Heart left ventricle (tissue), 13 donors: ENCODE measurements at regions not wholly inside any gene's neighbourhood (a gene's known extent, or its start where the extent isn't known, plus 50 kb on each side); places are given as distances from the start of the nearest gene placed in this dataset.

Source experiments
- CTCF ChIP-seq, 12 donors: fragments of 200-600 bp; sonication (generic) in 4 of 12; IDR thresholded peaks; one replicate each; pipeline versions ENCODE4 v1.5.0 to v1.8.0; 2018 to 2022; ENCODE audit warnings: antibody characterized with exemption in 12 of 12, mild to moderate bottlenecking in 5 of 12
- POLR2A ChIP-seq, 2 donors: fragments of 450-650 bp; IDR thresholded peaks; one replicate each; pipeline ENCODE4 v1.6.1; 2017; ENCODE audit warnings: antibody characterized with exemption in 2 of 2, mild to moderate bottlenecking in 2 of 2, moderate library complexity in 2 of 2
- donor health status: ischemic (EF 13 %, LVEDD 7.1; RV severe dilation, severe dysfunction).
- donor health status: DM: no; HTN: yes; CAD: no.
- donor health status: DM: no; HTN: no; CAD: no.
- donor health status: ischemic (EF 25% LVEDD 6.9; RV normal size, moderate dysfunction).
- donor health status: ischemic (EF 25% LVEDD 5.7; RV mildly dilated, moderate dysfunction).
- donor health status: ischemic (EF 35%, LVEDD 5.7; RV mildly dilated, moderate dysfunction).
- donor health status: nonischemic (EF 11% LVEDD 7.7; RV severe dilation, severe dysfunction).
- donor health status: DM: yes; HTN: yes; CAD: no.
- donor health status: PGD.
- donor health status: ischemic (EF 29% LVEDD 5.4; RV normal size, mild dysfunction).
- donor health status: nonischemic (EF 23%, LVEDD 6.1; RV moderate dilation, normal function).

- TF ChIP-seq POLR2A (IDR thresholded peaks at IDR 0.05): no peak
- no peak for TF ChIP-seq CTCF (IDR thresholded peaks at IDR 0.05)
Measured at GRCh38 chr12:105856048-105856405, 282.7 kb downstream of the NUAK1 start.
